ENCODE measurements at regions not wholly inside any gene's neighbourhood (a gene's known extent, or its start where the extent isn't known, plus 50 kb on each side); places are given as distances from the start of the nearest gene placed in this dataset.

DNA sequence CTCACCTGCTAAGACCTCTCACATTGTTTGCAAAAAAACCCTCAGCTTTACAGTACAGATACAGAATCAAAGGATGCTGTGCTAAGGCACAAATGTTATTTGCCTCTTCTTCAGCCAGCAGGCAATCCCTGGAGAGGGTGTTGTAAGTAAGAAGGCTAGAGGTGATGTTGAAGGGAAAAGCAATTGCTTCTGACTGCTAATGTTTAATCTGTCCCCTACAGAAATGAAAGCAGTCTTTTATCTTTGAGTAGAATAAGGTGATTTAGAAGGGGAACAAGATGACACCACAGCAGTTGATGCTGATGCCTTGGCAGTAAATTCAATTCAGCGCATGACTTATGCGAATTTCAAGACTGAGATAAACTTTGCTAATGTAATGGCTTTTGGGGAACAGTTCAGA, 1064.8 kb upstream of the IGFBP7 start:
- DNase-seq, result no peak

DNA sequence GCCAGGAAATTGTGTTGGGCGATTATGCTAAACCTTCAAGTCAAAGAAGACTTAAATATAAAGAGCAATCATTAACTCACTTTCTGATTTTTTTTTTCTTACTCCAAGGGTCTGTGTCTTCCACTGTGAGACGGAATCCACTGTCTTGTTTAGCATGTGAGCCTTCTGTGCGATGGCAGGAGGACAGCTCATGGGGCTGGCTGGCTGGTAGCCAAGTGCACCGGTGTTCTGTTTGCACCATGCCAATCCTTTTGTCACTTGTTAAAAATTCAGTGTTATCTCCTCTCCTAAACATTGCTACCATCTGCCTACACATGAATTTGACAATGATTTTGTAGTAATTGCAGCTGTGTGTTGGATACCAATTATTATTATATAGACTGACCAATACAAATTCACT, 1056.3 kb upstream of the IGFBP7 start:
- DNase-seq, result peak; percentile 65

- DNase-seq, result no peak
These were observed 1053.0 kb upstream of the IGFBP7 start for GRCh38 chr4:58163156-58163555.

- DNase-seq, result no peak
These were observed 1039.4 kb upstream of the IGFBP7 start for GRCh38 chr4:58149404-58150085.

DNA sequence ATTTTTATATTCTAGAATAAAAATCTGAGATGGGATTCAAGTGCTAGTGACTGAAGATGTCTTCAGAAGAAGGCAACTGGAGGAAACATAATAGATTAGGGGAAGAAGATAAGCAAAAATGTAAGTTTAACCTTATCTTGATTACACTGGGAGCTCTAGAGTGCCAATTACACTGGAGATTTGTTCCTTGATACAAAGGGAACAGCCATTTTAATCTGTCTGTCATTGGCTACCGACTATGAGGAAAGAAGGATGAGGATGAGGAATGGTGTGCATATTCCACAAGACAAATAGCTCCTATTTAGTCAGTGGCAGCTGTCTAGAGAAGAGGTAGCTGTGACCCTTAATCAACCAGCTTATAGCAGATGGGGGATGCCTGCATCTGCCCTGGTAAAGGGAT, 1034.5 kb upstream of the IGFBP7 start:
- no peak for DNase-seq

- no peak for DNase-seq
These were observed 1028.8 kb upstream of the IGFBP7 start for GRCh38 chr4:58138786-58139668.

GRCh38 chr4:58136604-58137003, 1026.4 kb upstream of the IGFBP7 start:
- no peak for DNase-seq

- DNase-seq, result no peak
These were observed 1017.5 kb upstream of the IGFBP7 start for GRCh38 chr4:58127680-58128079.

GRCh38 chr4:58119298-58119697, 1009.1 kb upstream of the IGFBP7 start:
- no peak for DNase-seq

GRCh38 chr4:58113126-58113525, 1002.9 kb upstream of the IGFBP7 start:
- peak; percentile 11 for DNase-seq

DNA sequence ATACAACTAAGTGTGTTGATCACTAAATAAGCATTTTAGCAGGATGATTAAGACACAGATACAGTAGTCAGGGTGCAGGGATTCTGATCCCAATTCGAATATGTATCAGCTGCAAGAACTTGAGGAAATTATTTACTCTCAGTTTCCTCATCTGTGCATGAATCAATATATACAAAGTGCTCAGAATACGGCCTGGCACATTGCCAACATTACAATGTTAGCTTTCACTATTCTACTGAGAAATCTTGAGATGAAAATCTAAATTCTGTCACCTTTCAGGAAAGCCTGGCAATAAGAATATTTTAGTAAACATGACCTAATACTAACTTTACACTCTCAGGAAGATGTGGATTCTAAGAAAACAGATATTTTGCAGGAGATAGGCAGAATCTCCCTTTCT, 1001.6 kb upstream of the IGFBP7 start:
- DNase-seq, result no peak

DNA sequence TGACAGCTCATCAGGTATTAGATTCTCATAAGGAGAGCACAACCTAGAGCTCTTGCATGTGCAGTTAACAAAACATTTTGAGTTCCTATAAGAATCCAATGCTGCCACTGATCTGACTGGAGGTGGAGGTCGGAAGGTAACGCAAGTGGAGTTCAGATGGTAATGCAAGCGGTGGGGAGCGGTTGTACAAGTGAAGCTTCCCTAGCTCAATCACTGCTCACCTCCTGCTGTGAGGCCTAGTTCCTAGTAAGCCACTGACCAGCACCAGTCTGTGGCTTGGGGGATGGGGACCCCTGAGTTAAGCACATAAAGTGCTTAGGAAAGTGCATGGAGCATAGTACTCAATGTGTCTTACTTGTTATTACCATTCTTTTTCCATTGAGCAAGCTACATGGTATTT, 983.2 kb upstream of the IGFBP7 start:
- no peak for DNase-seq

GRCh38 chr4:58090539-58090938, 980.4 kb upstream of the IGFBP7 start:
- DNase-seq, result no peak

DNA sequence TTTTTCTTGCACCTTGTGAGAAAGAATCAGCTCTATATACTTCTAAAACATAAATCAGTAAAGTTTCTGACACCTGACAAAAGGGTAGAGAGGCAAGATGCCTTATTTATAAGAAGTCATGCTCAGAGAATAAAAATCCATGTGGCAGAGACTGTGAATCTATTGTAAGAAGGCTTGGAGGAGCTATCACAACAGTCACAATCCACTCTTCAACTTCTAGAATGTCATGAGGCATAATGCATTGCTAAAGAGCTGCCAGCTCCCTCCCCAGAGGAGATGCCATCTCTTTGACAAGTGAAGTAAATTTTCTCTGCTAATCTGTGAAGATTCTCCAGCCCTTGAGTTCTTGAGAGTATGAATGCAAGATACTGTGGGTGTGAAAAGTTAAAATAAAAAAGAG, 971.2 kb upstream of the IGFBP7 start:
- DNase-seq, result no peak

DNA sequence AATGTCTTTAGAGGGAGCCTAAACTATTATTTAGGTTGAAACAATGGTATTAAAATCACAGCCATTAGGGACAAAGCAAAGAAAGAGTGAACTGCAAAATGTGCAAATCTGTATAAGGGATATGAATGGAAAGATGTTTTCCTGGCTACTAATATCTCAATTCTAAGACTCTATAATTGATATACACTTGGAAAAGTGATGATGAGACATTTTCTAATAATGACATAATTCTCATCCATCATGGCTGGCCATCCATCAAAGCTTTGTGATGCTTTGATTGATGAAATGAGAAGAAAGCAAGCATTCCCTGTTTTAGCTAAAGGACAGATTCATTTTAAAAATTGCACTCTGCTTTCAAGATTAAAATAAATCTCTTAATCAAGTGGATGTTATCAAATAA, 965.5 kb upstream of the IGFBP7 start:
- DNase-seq, result no peak

- no peak for DNase-seq
These were observed 964.2 kb upstream of the IGFBP7 start for GRCh38 chr4:58074382-58074781.

DNA sequence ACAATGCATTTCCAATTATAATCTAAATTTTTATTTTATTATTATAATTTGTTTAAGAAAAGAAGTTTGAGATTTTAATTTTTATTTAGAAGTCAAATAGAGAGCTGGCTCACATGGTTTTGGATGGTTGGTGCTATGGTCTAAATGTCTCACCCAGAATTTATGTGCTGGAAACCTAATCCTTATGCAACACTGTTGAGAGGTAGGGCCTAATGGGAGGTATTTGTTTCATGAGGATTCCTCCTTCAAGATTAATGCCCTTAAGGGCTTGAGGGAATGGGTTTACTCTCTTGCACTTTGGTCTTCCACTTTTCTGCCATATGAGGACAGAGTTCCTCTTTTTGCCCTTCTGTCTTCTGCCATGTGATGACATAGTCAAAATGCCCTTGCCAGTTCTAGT, 960.5 kb upstream of the IGFBP7 start:
- no peak for DNase-seq

GRCh38 chr4:58064653-58065052, 954.5 kb upstream of the IGFBP7 start:
- DNase-seq, result no peak

GRCh38 chr4:58063404-58064160, 953.4 kb upstream of the IGFBP7 start:
- no peak for DNase-seq

GRCh38 chr4:58061967-58062366, 951.8 kb upstream of the IGFBP7 start:
- no peak for DNase-seq

DNA sequence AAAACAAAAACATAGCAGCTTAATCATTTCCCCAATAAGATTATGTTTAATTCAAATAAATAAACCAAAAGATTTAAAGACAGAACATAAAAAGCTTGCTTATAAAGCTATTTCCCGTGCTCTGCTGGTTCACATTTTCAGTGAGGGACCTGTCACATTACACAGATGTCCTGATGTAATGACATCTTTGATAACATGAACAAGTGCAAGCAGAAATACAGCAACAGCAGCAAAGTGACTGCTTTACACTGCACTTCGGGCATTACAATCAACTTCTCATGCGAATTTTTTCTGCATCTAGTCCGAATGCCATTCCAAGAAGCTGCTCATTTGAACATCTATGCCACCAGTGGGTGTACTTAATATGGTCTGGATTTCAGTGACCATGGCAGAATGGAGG, 940.3 kb upstream of the IGFBP7 start:
- no peak for DNase-seq

- DNase-seq, result no peak
These were observed 938.3 kb upstream of the IGFBP7 start for GRCh38 chr4:58048491-58048890.

DNA sequence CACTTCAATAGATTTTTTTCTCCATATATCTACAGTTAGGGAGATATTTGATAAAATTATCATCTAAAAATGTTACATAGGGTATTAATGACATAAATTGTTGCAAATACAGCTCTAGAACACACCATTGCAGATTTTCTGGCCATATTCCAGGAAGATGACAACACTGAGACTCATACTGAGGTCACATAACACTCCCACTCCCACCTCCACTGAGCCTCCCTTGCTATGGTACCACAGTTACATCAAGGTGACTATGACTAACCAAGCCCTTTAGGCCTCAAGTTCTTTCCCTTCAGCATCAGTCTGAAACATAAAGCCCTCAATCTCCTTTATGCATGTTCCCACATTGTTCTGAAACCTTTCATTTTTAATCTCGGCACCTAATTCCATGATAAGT, 932.0 kb upstream of the IGFBP7 start:
- no peak for DNase-seq

DNA sequence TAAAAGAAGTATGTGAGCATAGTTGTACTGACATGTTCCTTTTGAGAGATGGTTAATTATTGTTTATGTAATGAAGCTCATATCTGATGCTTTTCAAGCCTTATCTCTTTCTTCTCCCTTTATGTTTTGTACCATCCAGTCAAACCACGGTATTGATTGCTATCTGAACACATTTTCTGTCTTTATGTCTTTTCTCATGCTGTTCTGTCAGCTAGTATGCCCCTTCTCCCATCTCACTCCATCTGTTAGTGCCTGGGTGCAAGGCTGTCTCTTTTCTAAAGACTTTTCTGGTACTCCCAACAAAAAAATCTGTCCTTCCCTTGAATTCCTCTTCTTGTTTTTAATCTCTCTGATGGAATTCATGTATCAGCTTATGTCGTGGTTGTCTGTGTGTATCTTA, 883.8 kb upstream of the IGFBP7 start:
- DNase-seq, result no peak
